GM13977 (cell line): ENCODE measurements at regions not wholly inside any gene's neighbourhood (a gene's known extent, or its start where the extent isn't known, plus 50 kb on each side); places are given as distances from the start of the nearest gene placed in this dataset.

Source experiments
- DNase-seq: peaks from one replicate; pipeline ENCODE4 v3.0.0; 2012; ENCODE audit warnings: low spot score
- in situ Hi-C: fragments of 300-500 bp; cut with MboI; formaldehyde crosslinking; loops from one replicate; pipeline ENCODE4 v1.12.0; 2022; ENCODE audit warnings: low sequenced_read_pairs, low pct_unique_long_range_greater_than_20kb, mixed read lengths, inconsistent platforms; ENCODE audit not compliant: unreplicated experiment
- TF ChIP-seq, protein P1 (sequence below): IDR thresholded peaks from 2 replicates; pipeline ENCODE4 v1.5.1; 2012; ENCODE audit warnings: mild to moderate bottlenecking, control low read depth; ENCODE audit not compliant: insufficient read depth; ENCODE audit errors: extremely low read depth, missing control alignments

DNA sequence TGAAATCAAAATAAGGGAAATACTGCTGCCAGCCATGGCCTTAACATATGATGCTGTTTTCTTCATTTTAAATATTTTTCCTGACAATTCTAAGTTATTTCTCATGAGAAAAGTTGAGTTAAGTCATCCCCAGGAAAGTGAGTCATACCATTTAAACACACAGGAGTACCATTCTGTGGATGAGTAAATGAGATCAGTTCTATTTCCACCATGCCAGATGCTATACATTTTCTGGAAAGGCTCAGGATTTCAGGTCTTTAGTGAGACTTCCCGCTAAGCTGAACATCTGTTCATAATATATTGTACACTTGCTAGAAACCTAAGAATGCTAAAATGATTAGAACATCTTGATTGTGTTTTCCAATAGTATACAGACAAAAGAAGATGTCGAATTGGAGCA is 256.2 kb upstream of the MANEA start:
- no peak for DNase-seq
- in situ Hi-C loops, result no loop called here
- TF ChIP-seq, protein P1, sequence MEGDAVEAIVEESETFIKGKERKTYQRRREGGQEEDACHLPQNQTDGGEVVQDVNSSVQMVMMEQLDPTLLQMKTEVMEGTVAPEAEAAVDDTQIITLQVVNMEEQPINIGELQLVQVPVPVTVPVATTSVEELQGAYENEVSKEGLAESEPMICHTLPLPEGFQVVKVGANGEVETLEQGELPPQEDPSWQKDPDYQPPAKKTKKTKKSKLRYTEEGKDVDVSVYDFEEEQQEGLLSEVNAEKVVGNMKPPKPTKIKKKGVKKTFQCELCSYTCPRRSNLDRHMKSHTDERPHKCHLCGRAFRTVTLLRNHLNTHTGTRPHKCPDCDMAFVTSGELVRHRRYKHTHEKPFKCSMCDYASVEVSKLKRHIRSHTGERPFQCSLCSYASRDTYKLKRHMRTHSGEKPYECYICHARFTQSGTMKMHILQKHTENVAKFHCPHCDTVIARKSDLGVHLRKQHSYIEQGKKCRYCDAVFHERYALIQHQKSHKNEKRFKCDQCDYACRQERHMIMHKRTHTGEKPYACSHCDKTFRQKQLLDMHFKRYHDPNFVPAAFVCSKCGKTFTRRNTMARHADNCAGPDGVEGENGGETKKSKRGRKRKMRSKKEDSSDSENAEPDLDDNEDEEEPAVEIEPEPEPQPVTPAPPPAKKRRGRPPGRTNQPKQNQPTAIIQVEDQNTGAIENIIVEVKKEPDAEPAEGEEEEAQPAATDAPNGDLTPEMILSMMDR, result no peak

DNA sequence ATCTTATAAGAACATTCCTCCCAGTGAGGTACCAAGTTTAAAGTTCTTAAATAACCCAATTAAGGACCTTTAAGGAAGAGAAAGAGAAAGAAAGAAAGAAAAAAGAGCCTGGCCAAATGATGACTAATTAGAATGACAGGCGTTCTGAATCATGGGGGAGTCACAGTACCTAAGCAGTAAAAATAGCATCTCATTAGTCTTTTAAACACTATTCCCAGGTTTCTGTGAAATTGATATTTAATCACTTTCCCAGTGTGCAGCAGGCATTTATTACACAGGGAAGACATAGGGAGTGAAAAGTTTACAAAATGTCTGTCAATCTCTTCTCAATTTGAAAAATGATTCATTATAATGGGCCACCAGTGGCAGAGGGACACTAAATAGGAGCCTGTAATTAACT is 251.4 kb upstream of the MANEA start:
- no peak for DNase-seq
- TF ChIP-seq, protein P1, result no peak
- in situ Hi-C loops, result loop anchor here (25.0 kb wide), 1 partner anchor 89 kb away; no protein-coding TSS in a partner anchor

DNA sequence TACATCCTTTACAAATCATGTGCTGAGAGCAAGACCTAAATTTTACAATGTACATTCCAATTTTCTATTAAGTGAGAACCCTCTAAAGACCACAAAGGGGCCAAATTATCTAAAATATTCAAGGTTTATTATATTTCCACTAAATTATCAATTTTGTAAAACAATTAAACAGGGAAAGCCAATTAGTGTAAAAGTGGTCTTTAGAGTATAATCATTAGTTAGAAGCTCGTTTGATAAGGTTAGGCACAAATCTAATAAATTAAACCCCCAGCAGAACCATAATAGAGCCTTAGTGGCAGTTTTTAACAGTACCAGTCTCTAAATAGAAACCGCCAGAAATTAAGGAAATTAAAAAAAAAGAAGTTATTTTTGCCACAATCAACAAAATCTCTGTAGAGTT is 249.1 kb upstream of the MANEA start:
- in situ Hi-C loops, result loop anchor here (25.0 kb wide), 1 partner anchor 91 kb away; no protein-coding TSS in a partner anchor
- TF ChIP-seq, protein P1, result no peak
- DNase-seq, result no peak

DNA sequence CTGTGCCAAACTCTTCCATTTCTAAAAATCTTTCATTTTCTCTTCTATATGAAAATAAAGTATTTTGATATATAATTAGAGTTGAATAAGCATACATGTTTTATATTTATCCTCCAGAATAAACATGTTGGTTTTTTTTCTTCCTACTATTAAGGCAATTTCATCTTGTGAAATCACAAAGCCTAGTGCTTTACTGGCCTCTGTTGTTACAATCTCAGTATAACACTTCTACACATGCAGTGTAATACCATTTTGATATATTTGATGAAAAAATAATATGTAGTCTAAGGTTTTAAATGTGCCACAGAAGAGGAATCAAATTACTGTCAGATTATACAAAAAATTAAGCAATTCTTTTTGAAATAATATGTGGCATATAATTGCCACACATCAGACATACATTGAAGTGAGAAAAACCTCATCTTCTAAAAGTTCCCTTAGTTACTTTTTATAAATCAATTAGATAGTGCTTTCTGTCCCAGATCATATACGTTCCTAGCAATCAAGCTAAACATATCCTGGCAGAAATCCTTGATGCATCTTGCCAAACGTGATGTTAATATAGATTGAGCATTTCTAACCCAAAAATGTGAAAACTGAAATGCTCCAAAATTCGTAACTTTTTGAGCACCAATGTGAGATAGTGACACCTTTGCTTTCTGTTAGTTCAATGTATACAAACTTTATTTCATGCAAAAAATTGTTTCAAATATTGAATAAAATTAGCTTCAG is 225.1 kb upstream of the MANEA start:
- TF ChIP-seq, protein P1, result no peak
- no peak for DNase-seq
- in situ Hi-C loops, result no loop called here

DNA sequence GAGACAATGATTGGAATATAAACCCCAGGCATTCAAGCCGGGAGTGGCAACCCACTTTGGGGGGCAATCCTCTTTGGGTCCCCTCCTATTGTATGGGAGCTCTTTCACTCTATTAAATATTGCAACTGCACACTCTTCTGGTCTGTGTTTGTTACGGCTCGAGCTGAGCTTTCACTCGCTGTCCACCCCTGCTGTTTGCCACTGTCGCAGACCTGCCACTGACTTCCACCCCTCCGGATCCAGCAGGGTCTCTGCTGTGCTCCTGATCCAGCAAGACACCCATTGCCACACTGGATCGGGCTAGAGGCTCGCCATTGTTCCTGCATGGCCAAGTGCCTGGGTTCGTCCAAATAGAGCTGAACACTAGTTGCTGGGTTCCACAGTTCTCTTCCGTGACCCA is 222.8 kb upstream of the MANEA start:
- TF ChIP-seq, protein P1, result no peak
- in situ Hi-C loops, result no loop called here
- DNase-seq, result no peak

DNA sequence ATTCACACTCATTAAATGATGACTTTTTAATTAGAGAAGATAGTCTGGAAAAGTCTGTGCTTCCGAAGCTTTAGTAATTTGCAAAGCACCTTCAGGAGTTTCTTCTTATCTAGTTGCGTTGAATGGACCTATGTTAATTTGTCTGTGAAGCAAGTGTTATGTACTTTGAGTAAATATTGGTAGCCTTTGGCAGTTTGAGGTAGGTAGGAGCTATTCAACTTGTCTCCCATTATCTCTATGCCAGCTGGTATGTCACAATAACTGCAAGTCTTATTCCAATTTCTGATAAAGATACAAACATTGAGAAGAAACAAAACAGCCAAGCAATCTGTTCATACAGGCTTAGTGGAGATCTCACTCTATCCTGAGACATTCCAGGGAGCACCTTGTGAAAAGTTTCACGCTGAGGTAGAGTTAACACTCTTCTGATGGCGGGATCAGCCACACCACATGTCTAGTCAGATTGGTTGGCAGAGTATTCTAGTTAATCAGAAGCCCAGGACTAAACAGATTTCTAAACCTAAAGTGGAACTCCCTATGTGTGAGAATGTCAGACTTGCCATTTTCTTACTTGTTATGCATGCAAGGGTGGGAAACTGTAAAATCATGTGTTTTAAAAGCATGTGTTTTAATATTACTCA is 219.8 kb upstream of the MANEA start:
- in situ Hi-C loops, result no loop called here
- no peak for DNase-seq
- TF ChIP-seq, protein P1, result no peak
